GM04504 (cell line): ENCODE measurements at regions not wholly inside any gene's neighbourhood (a gene's known extent, or its start where the extent isn't known, plus 50 kb on each side); places are given as distances from the start of the nearest gene placed in this dataset.
"Not testable (repeated sequence)": the region's sequence is repeated elsewhere in the genome, so short reads cannot be mapped to it uniquely, and the experiment has no call there.

ENCODE experiments used
- DNase-seq: peaks from one replicate; pipeline ENCODE4 v3.0.0-alpha.2; 2012; ENCODE audit warnings: low read depth

DNA sequence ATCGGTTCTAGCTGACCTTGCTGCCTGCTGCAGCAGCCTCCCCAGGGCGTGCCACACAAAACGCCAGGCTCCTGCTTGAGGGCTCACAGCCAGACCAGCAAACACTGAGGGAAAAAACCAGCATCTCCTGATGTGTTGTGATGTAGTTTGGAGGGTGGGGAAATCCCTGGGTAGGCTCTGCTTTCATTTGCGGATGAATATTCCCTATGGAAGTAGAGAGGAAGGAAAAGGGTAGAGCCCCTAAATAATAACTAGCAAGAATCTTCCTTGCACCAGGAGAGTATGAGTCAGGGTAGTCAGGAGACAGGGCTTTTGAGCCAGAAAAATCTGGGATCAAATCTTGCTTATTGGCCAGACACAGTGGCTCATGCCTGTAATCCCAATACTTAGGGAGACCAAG lies 545.3 kb downstream of the RFC3 start:
- no peak for DNase-seq

DNA sequence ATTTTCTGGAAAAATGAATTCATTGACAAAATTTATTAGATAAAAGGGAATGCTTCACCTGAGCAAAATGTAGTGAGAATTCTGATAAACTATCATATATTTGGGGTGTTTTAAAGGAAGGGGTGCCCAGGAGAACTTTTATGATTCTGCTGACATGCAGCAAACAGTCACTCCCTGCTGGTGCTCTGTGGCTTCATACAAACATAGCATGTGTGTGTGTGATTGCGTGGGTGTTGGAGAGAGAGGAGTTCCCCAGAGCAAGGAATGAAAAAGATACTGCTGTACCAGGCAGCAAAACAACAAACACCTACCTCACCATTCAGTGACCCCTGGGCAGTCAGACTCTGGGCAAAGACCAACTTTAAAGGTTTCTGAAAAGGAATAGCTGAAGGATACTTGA lies 546.7 kb downstream of the RFC3 start:
- DNase-seq: no peak

DNA sequence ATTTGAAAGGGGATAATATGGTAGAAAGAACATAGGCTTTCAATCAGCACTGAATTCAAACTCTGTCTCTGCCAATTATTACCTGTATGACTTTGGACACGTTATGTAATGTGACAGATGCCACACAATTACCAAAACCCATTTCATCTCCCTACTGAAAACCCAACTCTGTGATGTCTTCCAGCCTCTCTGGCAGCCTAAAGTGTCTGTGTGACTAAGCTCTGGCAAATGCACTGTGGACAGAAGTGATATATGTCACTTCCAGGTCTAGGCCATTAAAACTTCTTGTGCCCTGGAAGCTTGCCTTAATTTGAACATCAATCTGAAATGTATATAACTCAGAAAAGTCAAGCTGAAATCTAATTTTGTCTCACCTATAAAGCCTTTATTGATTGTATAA lies 552.0 kb downstream of the RFC3 start:
- DNase-seq: no peak

DNA sequence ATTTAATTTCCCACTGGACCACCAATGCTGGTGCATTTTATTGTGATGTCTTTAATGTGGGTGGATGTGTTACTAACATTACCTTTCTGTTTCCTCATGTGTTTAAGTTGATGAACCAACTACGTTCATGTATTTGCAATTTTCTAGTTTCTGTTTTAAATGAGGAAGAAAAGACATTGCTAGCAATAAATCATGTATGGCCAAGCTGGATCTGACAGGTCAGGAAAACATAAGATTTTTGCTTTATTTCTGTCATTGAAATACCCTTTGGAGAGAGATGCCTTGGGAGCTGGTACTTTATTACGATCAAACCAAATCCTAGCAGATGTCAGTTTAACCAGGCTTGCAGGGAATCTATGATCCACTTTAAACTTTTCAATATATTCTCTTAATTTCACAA lies 553.2 kb downstream of the RFC3 start:
- no peak for DNase-seq

DNA sequence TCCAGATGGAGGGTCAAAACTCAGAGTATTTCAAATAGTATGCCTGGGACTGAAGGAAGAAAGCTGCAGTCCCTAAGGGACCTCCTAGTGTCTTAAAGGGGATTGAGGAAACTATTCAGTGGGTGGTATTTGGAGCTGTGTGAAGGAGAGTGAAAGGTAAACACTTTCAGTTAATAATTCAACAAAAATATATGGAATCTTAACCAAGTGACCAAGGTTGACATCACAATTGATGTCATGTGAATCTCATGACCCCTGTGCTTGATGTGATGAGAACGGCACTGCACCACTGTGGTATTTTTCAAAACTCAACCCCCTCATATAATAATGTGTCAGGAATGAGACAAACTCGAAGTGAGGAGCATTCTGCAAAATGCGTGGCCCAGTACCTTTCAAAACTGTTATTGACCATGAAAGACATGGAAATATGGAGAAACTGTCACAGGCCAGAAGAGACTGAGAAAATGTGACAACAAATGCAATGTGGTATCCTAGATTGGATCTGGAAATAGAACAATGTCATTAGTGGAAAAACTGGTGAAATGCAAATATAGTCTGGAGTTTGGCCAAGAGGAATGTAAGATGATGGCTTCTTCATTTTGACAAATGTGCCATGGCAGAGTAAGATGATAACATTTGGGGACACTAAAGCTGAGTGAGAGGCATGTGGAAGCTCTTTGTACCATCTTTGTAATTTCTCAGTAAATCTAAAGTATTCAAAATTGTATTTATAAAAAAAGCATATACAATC lies 553.9 kb downstream of the RFC3 start:
- no peak for DNase-seq

DNA sequence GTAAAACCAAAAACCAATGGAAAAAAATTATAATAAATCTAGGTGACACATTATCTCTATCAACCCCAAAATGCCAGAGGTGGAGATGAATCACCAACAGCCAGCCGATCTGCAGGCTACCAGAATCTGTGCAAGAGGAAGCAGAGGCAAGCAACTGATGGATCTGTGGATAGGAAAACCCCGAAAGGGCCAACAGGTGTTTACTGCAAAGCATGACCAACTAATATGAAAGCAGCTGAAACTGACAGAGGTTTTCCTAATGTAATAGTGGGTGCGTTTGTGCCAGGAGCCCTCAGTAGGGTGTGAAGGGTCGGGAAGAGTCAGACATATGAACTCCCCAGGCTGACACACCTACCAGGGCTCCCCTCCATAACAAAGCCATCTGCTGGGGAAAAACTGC lies 554.6 kb downstream of the RFC3 start:
- no peak for DNase-seq

DNA sequence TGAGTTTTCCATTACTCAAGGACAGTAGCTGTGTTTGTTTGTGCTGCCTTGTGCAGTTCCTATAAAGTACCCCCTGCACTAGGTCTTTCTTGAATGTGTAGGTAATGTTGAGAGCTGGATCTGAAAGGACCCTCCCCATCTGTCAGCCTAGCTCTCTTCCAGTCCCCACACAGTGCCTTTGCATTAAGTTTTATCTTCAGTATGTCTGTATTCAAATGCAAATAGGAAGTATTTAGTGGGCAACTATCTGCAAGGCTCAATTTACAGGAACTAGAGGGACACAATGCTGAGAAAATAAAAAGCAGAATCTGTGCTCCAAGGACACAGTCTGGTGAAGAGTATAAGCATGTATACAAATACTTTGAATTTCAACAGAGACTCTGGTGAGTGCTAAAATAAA lies 558.5 kb downstream of the RFC3 start:
- DNase-seq: no peak

DNA sequence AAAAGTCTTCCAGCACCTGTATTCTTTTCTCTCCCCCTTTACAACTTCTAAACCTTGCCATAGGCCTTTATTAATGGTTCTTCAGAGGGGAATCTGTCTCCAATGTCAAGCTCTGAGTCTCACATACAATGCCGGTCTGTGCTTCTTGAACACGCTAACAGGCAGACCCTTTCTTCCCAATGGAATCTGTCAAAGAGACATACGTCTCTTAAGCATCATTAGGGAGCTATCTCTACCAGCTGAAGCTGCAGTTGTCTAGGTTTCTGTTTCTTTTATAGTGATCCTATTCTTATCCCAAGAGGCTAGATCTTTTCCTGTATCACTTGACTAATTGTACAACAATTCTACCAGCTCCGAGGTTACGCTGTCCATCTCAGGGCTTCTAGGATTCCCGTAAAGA lies 560.8 kb upstream of the NBEA start:
- no peak for DNase-seq

DNA sequence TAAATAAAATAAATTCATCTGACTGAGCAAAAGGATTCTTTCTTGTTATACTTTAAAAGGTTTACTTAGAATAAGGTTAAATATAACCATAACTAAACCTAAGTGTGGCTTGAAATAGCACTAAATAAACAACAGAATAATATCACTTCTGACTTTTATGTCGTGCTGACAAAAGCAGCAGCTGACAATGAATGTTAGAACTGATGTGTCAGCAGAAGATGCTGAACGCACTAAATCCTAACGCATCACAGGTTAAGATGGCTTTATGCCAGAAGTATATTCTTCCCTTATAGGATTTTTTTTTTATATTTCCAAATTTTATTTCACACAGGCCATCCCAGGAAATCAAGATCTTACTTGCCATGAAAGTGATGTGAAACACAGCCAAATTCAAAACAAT lies 558.3 kb upstream of the NBEA start:
- DNase-seq: no peak

DNA sequence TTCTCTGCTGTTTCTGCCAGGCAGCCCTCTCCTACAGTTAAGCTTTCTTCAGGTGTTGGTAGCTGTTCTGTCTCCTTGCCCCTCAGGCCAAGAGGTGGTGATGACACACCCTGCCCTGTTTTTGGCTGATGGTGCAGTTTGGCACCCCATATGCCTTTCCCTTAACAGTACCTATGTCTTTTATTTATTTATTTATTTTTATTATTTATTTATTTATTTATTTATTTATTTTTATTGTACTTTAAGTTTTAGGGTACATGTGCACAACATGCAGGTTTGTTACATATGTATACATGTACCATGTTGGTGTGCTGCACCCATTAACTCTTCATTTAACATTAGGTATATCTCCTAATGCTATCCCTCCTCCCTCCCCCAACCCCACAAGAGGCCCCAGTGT lies 555.8 kb upstream of the NBEA start:
- not testable (repeated sequence) for DNase-seq

DNA sequence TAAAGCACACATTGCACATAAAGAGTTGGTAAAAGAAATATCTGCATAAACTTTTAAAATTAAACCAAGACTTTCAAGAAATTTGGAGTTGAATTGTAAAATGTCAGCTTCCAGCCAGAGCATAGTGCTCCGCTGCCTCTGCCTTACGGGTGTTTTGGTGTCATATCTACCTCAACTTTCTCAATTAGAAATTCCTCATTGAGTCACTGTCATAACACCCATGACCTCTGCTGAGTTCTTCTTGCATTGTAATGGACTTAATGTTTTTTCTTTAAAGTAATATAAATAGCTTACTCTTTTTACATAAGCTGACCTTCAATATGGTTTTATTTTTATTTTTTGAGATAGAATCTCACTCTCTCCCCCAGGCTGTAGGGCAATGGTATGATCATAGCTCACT lies 551.0 kb upstream of the NBEA start:
- DNase-seq: peak; percentile 16

DNA sequence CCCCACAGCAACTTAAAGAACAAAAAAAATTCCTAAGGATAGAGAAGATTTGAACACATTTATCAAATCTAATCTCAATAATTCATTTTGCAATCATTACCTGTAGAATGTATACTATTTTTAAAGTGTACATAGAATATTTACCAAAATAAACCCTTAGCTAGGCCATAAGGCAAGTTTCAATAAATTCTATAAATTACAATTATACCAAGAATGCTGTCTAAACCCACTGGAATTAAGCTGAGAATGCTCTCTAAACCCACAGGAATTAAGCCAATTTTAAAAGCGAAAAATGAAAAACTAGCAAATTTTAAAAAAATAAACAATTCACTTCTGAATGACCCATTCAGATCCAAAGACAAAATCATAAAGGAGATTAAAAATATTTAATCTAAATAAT lies 540.4 kb upstream of the NBEA start:
- DNase-seq: no peak

DNA sequence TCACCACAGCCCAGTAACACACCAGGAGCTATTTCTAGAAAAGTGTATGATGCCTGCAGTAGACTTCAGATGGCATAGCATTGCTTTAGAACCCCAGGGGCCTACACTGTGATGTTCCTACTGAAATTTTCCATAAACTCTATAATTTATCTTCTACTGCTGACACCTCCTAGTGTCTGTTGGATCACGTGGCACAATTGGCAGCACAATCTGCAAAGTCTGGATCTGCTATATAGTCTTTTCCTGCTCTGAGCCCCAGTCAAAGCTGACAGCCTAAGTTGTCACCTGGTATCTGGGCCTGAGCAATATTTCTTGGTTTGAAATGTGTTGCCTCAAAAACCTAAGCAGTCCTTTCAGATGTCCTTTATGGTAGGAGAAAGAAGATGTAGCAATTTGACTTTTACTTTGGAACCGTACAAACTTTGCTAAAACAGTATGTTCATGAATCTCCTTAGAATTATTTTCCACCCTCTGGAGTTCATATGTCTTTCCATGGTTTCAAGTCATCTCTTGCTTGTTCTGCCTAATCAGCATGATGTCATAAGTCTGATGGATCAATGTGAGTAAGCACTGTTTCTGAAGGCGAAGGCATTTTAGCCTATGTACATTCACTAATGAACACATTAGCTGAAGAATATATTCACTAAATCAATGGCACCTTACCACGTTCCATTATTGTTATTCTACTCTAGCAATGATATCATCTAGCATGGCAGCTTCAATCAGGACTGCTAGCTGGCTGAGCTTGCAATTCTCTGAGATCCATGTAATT lies 536.5 kb upstream of the NBEA start:
- DNase-seq: no peak

DNA sequence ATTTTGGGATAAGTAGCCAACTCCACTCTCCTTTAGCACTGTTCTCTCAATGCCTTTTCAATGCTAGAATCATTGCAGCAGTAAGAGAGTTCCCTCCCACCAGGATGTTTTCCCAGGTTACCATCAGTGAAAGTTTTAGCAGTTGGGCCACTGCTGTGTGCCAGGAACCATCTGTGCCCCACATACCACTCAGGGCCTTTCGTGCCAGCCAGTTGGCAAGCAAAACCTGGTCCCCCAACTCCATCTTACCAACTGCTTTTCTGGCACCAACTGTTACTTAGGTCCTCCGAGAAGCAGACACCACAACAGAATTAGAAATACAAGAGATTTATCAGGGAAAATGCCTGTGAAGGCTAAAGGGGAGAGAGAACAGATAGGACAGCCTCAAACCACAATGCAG lies 533.4 kb upstream of the NBEA start:
- no peak for DNase-seq

DNA sequence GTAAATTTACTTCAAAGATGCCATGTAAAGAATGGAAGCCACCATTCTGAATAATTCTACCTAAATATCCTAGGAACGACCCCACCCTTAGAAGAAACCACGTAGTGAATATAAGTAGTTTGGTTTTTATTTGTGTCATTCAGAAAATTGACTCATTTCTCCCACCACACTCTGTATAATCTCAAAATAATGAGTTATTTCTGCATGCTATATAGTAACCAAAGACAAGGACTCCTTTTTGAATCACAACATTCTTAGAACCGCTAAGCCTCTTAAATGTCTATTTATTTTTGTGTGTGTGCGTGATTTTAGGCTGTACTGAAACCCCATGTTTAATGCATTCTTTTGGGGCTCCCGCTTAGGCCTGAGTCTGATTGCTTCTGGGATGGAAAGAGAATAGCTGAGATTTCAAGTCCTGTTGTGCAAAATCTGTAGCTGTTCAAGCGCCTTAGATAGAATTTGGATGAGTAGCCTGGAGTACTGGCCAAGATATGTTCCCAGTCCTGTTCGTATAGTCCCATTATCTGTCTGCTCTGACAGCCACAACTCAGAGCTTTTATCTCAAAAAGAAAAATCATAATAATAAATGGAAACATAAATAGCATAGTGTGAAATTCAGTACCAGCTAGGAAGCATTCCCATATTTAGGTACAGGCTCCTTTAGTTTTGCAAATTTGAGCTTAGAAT lies 532.4 kb upstream of the NBEA start:
- no peak for DNase-seq

DNA sequence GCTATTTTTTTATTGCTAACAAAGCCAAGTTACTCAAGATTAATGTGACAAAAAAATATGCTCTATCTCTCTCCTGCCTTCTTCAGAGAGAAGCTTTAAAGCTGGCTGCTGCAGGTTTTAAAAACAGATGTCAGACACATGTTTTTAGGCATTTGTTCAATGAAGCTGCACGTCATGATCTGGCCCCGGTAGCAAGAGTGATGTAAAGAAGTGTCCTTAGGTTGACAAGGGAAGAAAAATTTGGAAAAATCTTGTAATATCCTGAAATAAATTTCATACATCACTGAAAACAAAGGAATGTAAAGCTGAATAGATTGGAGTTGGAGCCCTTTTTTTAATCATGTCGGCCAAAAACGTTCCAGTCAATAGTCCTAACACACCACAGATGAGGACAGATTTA lies 531.4 kb upstream of the NBEA start:
- DNase-seq: peak; percentile 34

DNA sequence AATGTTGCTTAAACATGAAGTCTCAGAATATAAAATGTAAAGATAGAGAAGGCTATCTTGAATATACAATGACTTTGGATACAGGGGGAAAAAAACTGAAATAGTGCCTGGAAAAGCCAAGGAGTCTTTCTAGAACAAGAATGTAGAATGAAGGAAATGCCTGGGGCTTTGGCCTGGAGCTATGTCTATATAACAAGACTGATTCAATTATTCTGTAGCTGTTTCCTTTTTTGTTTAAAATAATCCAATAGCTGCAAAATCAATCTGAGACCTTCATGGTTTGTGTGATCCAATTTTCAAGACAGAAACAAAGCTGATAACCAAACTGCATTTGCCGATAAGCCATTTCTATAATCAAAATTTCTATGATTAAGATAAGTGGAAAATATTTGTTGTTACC lies 530.9 kb upstream of the NBEA start:
- DNase-seq: no peak

DNA sequence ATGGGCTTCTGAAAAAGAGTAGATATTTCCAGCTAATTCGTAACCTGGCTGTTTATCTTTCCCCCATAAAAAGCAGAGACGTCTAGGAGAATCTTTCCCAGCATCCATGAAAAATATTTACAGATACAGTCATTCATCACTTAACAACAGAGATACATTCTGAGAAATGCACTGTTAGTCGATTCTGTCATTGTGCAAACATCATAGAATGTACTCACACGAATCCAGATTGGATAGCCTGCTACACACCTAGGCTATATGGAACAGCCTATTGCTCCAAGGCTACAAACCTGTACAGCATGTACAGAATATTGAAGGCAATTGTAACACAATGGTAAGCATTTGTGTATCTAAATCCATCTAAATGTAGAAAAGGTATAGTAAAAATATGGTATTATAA lies 530.2 kb upstream of the NBEA start:
- DNase-seq: no peak

DNA sequence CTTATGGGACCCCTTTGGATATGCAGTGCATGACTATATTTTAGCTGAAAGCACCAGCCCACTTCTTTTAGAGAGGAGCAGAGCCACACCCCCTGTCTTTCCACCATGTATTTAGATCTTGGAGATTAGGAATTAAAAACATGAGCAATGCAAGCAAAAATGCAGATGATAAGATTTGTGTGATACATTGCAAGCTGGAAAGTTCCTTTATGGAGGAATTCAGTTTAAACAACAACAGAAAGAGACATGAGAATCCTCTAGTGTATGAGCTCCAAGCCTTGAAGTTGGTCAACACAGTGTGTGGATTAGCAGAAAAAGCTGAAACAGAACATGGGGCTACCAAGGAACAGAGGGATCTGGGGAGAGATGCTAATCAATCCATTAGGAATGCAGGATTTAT lies 529.8 kb upstream of the NBEA start:
- DNase-seq: no peak

DNA sequence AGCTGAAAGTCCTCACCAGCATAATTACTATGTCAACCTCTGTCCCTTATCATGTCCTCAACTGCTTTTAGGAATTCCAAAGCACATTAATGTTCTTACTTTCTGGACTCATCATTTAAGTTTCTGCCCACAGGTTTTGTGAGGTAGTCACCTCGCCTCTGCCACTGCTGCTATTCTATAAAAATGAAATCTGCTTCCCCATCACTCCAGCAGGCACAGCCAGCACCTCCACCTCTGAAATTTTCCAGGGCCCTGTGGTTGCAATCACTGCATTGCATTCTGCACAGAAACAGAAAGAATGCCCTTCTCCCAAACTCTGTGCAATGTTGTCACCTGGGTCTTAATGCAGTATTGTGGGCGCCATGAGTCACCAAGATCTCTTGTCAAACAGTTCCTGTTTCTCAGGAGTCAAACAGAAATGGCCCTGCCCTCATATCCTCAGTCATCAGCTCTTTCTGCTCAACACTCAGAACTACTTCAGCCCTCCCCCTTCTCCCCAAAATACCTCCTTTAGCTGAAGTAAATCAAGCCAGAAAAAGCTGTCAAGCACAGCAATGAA lies 529.2 kb upstream of the NBEA start:
- peak; percentile 14 for DNase-seq

DNA sequence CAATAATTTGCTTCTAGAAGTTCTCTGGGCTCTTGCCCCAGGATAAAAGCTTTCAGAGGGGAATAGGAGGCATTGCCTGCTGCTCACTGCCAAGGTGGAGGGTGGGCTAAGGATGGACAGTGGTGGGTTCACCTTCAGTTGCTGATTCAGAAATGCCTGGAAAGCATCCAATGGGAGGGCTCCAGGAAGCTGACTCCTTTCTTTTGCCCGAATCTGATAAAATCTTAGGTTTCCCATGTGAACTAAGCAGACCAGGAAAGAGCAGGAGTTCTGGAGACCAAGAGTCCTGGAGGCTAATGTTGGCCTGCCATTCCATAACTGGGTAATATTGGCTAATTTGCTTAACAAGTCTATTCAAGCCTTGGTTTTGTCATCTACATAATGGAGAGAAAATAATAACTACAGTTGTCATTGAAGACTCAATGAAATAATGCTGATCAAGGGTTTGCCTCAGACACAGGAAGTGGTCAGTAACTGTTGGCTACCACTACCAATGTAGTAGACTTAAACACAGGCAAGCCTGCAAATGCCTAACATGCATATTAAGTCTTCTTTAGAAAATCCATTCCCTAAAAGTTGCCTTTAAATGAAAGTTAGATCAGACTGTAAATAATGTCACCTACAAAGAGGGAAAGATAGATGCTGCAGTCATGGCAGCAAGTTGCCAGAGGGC lies 528.4 kb upstream of the NBEA start:
- DNase-seq: no peak

DNA sequence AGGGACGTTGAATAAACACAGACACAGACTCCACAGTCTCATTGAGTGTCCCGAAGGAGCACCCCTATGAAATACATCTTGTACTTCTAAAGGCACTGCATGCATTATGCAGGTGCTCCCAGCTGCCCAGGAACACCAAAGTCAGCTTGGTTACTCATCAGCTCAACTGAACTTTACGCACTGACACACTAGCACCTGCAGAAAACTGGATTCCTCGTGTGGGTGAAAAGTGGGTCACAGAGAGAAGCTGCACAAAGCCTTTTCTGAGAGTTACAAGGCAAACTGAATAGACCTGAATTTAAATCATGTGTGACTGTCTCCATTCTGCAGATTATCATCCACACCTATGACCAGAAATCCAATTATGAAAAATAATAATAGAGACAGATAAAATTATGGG lies 527.5 kb upstream of the NBEA start:
- no peak for DNase-seq
